HG03064 (cell line): ENCODE measurements at regions not wholly inside any gene's neighbourhood (a gene's known extent, or its start where the extent isn't known, plus 50 kb on each side); places are given as distances from the start of the nearest gene placed in this dataset.

ENCODE experiments used
- ATAC-seq: cut with Tn5 transposase; IDR thresholded peaks from one replicate; pipeline ENCODE4 v1.9.1; 2021; ENCODE audit warnings: low read depth; ENCODE audit not compliant: unreplicated experiment

DNA sequence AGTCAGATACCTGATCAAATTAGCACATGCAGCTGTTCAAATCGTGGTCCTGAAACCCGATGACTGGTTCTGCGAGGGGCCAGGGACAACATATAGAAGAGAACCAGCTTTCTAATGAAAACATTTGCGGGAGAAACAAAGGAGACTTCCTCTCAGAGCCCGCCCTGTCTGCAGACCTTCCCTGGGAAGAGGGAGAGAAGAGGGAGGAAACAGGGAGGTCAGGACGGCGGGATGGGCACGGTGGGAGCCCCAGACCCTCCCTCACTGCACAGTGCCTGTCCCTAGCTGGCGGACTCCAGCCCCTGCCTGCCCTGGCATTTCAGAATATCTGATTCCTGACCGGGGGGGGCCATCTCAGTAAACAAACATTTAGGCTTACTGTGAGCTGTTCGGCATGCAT is 317.3 kb downstream of the FOXL1 start:
- no peak for ATAC-seq

DNA sequence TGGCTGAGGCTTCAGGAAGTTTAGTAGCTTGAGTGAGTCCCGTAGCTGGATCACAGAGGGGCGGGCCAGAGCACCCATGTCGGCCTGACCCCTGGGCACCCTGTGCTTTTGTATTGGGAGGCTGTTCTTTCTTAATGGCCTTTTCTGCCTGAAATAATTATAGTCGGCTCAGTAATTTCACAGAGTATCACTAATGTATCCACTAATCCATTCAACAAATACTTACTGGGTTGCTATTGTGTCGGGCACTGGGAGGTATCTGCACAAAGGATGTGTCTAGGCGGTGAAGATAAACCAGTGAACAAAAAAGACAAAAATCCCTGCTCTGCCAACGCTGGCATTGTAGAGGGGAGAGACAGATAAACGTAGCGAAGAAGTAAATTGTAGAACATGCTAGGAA is 318.6 kb downstream of the FOXL1 start:
- no peak for ATAC-seq

DNA sequence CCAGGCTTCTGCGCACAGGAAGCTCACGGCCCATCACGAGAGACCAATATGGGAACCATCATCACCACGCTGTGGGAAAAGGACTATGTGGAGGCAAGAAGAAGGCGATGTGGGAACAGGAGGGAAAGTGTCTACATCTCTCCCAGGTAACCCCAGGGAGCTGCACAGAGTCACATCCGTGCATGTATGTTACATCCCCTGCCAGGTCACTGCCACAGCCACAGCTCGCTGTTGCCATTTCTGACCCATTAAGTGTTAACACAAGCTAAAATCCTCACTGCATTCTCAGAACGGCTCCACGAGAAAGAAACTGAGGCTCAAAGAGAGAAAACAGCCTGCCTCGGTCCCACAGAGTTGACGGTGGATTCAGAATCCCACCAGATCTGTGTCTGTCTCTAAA is 319.1 kb downstream of the FOXL1 start:
- ATAC-seq = no peak

DNA sequence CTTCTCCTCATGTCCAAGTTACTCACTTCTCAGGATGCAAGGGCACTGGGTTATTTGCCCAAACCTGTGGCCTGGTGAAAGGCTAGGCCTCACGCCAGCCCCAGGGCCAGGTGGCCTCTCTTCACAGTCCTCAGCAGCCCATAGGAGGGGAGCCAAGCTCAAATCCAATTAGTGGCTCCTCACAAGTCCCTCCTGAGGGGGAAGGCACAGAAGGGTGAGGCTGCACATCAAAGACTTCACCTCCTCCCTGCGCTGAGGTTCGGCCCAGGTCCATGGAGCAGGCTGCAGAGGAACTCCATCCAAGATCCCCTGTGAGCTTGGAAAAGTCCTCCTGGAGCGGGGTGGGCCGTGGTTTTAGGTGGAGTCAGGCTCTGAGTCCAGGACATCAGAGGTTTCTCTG is 320.0 kb downstream of the FOXL1 start:
- ATAC-seq = no peak

DNA sequence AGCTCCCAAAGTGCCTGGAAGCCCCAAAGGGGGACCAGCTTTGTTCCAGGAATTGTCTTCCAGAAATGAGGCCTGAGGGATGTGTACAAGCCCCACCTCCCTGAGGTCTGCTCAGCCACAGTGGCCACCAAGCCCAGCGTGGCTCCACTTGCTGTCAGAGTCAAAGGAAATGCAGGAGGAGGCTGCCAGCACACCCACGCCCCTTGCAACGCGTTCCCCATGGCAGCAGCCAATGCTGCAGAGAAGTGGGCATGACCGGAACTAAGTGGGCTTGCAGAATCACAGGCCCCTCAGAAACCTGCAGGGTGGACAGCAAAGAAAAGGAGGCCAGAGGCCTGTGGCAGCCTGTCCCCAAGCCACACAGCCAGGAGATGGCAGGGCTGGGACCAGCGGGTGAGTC is 320.8 kb downstream of the FOXL1 start:
- no peak for ATAC-seq

DNA sequence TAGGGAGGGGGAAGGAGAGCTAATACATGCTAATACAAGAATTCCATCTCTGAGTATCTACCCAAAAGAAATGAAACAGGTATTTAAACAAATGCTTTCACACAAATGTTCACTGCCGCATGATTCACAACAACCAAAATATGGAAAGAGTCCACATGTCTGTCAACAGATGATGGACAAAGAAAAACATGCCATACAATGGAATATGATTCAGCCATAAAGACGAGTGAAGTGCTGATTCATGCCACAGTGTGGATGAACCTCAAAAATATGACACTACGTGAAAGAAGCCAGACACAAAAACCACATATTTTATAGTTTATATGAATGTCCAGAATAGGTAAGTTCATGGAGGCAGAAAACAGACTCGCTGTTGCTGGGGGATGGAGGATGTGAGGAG is 321.4 kb downstream of the FOXL1 start:
- no peak for ATAC-seq

DNA sequence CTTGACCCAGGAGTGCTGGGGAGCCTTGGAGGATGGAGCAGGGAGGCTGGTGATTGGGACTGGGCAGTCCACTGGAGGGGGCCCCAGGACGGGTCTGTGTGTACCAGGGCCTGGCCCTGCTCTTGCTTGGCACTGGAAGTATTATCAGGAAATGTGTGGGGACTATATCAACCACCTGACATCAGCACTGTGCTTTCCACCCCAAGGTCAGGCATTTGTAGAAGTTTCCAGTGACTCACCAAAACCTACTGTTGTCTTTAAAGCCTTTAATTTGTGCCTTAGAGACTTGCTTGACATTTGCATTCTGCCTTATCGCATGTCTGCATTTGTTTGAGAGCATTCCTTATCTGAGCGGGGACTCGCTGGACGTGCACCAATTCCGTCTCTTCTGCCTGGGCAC is 323.1 kb downstream of the FOXL1 start:
- no peak for ATAC-seq

DNA sequence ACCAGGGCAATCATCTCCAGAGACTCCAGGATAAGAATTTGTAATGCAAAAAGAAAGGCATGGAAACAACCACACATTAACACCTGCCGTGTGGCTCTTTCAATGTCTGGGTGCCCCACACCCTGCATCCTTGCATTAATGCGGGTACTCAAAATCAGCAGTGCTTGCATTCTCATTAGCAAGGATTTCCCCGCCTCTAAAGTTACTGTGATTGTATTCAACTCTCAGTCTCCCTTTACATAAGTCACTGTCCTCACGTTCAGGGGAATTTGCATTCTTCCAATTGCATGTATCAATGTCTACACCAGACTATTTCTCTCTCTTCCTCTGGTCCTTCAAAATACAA is 324.3 kb downstream of the FOXL1 start:
- ATAC-seq = no peak

DNA sequence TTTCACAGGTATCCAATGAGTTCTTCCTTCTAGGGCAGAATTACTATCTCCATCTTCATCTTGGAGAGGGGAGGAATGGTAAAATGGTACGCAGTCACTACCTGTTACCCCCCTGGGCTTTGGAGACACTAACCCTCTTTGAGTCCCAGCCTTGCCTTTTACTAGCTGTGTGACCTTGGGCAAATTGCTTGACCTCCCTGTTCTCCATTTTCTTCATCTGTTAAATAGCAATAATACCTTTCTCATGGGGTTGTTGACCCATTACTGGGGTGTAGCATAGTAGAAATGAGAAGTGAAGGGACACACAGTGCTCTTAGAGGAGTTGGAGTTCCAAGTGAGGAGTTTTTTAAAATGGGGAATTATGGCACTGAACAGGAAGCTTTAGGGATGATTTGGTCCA is 324.7 kb downstream of the FOXL1 start:
- ATAC-seq = no peak

DNA sequence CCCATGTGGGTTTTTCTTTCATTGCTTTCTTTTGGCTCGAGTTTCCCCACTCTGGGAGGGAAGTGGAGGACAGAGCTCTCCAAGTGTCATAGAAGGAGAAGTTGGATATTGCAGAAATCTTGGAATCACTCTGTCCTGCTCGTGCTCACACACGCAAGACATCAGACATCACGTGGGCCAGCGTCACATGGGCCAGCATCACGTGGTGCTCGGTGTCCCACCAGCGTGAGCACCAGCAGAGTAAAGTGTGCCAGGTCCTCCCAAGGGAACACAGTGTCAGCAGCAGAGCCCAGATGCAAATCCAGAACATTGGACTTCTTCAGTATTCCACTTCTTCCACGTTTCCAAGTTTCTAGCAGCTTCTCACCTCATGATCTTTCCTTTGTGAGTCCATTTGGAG is 327.0 kb downstream of the FOXL1 start:
- no peak for ATAC-seq

DNA sequence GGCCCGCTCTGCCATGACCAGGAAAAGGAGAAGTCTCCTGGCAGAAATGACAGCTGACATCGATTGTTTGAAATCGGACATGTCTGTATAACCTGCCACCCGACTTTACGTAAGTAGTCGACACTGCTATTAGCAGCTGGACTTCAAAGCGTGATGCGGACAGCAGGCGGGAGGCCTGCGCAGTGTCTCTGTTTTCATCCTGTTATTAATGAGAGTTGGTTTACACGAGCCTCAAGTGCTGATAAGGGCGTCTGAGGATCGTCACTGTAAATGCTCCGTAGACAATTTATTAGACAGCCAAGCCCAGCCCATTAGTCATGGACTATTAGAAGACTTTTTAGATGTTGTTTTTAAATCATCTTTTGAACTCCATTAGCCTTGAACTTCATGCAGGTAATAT is 328.3 kb downstream of the FOXL1 start:
- no peak for ATAC-seq

DNA sequence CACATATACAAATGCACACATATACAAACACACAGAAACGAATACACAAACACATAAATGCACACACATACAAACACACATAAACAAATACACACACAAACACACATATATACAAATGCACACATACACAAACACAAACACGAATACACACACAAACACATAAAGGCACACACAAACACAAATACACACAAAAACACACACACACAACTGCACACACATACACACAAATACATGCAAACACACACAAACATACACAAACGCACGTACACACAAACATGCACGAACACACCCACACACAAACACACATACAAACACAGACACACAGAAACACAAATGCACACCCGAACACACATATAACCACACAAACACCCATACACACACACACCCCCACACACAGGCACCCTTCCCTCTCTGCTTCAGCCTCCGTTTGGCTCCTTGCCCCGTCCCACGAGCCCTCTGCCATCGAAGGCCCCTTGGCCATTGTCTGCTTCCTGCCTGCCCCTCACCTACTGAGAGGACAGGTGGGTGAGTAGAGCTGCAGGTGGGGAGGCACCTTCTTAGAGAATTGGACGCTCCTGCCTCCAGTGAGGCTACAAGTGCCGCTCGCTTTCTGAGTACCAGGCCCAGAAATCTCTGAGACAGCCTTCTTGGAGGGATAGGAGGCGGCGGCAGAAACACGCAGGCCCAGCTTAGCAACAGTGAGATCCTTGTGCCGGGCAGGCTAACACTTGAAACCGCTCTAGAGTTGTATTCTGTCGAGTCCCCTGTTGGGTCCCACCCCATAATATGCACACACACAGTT is 331.2 kb downstream of the FOXL1 start:
- no peak for ATAC-seq

DNA sequence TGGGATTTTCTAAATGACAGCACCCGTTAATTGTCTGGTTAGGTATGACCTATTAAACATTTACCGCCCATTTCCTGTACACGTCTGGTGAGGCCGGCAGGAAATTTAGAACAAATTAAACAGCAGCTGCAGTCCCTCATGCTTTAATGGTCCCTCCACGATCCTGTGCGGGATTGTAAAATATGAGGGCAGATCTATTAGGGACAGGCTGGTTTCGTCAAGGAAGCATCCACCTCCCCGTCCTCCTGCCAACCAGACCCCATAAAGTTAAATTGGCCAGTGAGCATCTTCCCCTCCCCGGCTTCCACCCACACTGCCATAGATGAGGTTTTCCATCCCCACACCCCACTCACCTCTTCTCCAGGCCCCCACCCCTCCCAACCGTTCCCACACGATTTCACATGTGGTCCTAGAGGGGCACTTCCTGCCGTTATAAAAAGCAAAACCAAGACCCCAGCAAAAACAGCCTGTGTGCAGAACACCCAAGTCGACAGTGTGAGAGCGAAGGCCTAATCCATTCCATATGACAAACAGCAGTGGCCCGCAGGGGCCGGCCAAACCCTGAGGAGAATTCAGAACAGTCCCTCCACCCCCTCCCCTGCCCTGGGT is 331.9 kb downstream of the FOXL1 start:
- no peak for ATAC-seq

DNA sequence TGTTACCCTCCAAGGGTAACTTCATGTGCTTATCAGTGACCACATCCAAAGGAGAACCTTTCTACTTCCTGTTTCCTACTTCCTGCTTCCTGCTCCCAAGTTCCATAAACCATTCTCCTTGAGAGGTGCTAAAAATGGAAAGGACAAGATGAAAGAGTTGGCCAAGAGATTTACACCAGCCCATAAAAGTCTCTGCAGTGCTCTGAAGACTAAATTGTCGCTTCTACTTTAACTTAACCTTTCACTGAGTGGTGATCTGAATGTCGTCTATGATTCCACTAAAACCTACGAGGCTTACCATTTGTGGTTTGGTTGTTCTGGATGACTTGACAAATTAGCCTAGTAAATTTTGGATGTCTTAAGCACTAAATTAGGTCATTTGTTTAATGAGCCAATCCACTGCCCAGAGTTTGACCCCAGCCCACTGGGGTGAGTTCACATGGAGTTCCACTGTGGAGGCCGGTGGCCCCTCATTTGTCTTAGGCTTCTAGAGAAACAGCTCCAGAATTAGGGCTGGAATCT is 333.1 kb downstream of the FOXL1 start:
- ATAC-seq = no peak

DNA sequence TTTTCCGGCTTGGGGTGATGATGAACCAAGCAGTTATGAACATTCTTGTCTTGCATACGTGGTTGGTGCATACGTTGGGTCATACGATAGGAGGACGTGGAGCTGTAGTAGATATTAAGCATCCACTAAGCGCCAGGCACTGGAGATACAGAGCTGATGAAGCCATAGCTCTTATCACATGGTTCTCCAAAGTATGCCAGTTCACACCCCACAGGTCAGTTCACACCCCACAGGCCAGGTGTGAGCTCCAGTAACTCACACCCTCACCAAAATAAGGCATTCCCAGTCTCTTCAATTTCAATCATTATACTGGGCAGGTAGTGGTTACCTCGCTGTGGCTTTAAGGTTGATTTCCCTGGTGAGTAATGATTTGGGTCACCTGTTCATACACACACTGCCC is 335.5 kb downstream of the FOXL1 start:
- no peak for ATAC-seq

DNA sequence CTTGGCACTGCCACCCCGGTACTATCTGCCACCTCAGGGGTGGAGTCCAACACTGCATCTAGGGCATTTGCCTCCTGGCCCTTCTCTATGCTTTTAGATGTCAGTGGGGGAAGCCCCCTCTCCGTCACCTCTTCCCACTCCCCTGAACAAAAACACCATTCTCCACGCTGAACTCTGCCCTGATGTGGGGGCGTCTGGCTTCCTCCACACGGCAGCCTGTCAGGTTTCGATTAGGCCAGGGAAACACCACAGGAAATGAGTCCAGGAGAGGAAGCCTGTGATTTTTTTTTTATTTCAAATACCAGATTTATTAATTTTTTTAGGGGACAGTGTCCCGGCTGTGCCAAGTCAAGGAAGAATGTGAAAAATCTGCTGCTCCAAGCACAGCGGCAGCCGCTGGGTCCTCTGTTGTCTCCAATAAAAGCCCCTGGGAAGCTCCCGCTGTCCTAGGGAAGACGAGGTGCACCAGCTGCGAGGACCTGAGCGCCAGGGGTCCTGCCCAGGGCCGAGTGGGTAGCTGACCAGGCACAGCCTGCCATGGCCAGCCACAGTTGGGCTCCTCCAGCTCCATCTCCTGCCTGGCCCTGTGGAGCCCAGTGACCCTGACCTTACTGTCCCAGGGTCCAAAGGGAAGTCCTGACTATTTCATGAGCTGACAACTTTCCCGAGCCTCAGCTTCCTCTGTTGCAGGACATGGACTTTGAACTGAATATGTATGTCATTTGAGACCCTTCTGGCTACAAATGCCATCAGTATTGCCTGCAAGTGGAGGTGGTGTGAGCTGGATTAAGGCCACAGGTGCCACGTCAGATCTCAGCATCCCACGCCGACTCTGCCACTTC is 336.7 kb downstream of the FOXL1 start:
- ATAC-seq = no peak

DNA sequence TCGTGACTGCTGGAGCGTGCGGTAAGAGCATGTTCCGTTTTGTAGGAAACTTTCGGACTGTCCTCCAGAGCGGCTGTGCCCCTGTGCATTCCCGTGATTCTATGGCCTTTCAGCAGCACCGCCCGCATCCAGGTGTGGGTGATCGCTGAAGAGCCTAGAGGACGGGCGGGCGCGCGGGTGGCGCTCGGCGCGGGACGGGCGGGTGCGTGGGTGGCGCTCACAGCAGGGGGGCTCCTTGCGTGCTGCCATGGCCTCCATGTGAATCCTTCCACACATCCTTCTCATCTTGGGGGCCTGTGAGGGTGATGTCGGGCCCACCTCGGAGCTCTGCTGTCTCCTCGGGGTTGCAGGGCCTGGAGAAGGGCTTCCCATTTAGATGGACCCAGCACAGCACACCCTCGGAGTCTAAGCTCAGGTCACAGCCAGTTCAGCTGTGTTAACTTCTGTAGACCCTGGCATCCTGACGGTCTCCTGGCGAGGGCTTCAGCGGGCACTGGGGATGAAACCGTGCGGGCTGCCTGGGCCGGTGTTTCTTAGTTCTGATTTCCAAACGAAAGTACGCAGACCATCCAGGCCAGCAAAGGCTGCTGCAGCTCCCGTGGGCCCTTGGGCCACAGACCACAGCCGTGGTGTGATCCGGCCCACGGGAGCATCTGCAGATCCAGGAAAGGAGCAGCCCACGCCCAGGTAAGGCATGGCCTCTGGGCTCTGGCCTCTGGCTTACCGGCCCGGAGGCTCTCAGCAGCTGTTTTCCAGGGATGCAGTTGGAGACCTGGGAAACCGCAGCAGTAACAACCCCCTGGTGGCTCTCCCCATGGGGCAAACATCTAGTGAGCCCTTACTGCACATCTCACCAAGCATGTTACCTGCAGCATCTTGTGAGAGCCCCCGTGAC is 339.4 kb downstream of the FOXL1 start:
- ATAC-seq = no peak

DNA sequence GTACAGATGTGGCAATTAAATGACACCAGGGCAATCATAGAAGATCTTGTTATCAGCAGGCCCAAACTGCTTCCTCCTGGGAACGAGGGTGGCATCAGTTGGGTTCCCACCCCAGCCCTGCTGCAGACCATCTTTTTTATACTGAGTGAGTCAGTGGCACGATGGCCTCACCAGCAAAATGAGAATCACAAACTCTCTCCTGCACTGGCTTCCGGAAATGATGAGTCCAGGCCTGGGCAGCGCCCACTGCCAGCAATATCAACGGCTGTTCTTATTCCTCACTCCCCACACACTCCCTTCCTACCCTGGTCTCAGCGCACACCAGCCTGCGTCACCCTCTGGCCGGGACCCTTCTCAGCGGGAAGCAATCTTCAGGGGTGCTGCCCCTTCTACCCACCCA is 340.3 kb downstream of the FOXL1 start:
- no peak for ATAC-seq

DNA sequence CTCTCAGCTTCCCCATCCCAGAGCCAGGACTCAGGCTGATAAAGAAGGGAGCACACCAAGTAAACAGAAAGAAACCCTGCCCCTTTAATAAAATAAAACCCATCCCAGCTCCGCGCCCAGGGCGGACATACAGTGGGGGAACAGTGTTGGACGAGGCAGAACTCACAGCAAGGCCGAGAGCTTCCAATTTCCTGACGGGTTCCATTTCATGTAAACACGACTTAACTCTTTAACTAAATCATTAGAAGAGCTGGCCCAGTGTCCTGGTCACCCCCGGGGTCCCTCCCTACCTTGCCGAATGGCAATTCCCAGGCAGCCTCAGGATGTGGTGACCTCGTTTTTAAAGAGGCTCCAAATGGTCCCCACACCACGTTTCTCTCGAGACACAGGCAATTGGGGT is 340.7 kb downstream of the FOXL1 start:
- no peak for ATAC-seq

DNA sequence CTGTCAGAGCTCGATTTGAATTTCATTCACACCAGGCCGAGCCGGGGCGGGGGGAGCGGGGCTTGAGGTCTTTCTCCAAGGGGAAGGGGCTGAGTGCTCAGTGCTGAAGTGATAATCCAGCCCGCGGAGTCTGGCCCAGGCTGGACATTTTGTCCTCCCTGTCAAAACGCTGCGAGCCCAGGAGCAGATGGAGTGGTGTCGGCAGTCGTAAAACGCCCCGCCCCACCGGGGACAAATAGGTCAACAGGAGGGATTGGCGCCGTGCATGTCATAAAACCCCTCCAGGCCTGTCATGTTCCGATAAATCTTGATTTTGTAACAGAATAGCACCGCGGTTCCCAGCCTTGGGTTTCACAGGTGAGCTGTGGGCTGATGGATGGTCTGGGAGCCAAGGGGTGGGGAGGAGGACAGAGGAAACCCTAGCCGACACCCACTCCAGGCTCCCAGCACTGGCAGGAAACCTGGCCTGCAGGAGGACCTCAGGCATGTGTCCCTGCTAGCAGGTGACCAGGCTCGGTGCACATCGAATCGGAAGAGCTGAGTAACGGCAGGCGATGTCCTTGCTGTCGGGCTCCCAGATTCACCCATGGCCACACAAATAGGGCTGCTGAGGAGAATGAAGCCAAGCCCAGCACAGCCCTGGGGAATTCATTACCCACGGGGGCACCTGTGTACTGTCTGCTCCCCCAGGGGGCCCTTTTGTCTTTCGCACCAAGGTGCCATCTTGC is 341.4 kb downstream of the FOXL1 start:
- no peak for ATAC-seq
